ENCODE measurements at regions not wholly inside any gene's neighbourhood (a gene's known extent, or its start where the extent isn't known, plus 50 kb on each side); places are given as distances from the start of the nearest gene placed in this dataset.
"Not testable (repeated sequence)": the region's sequence is repeated elsewhere in the genome, so short reads cannot be mapped to it uniquely, and the experiment has no call there.

- Histone ChIP-seq H3K4me1 (ENCODE audit: insufficient read depth) (no peaks in the 10 kb centered on the region), H3K27ac (ENCODE audit: low read depth) (no peak overlapping the region), H3K36me3 (ENCODE audit: insufficient read depth) (no peaks in the 10 kb centered on the region), H3K4me3 (ENCODE audit: low read depth, low read length) (no peak overlapping the region)
- 95% methylated on average over 1 of the region's 1 CpG for WGBS
- no peak for DNase-seq (ENCODE audit: extremely low spot score)
These were observed 1140.1 kb downstream of the TECRL start for GRCh38 chr4:63269156-63269555.

GRCh38 chr4:63233671-63234070 is 1175.6 kb downstream of the TECRL start:
- Histone ChIP-seq H3K27ac (ENCODE audit: low read depth) (no peak overlapping the region), H3K4me3 (ENCODE audit: low read depth, low read length) (no peak overlapping the region), H3K4me1 (ENCODE audit: insufficient read depth) (no peaks in the 10 kb centered on the region), H3K36me3 (ENCODE audit: insufficient read depth) (no peaks in the 10 kb centered on the region)
- 73% methylated on average over 1 of the region's 1 CpG for WGBS
- no peak for DNase-seq (ENCODE audit: extremely low spot score)

GRCh38 chr4:63232058-63232457 is 1177.2 kb downstream of the TECRL start:
- Histone ChIP-seq H3K4me1 (ENCODE audit: insufficient read depth) (no peaks in the 10 kb centered on the region), H3K36me3 (ENCODE audit: insufficient read depth) (no peaks in the 10 kb centered on the region), H3K4me3 (ENCODE audit: low read depth, low read length) (no peak overlapping the region), H3K27ac (ENCODE audit: low read depth) (no peak overlapping the region)
- 36% methylated on average over 1 of the region's 1 CpG for WGBS
- no peak for DNase-seq (ENCODE audit: extremely low spot score)

- Histone ChIP-seq H3K36me3 (ENCODE audit: insufficient read depth) (no peaks in the 10 kb centered on the region), H3K4me3 (ENCODE audit: low read depth, low read length) (no peak overlapping the region), H3K27ac (ENCODE audit: low read depth) (no peak overlapping the region), H3K4me1 (ENCODE audit: insufficient read depth) (no peaks in the 10 kb centered on the region)
- DNase-seq (ENCODE audit: extremely low spot score) = no peak
- 73% methylated on average over 1 of the region's 1 CpG for WGBS
These were observed 1183.0 kb downstream of the TECRL start for GRCh38 chr4:63226229-63226628.

DNA sequence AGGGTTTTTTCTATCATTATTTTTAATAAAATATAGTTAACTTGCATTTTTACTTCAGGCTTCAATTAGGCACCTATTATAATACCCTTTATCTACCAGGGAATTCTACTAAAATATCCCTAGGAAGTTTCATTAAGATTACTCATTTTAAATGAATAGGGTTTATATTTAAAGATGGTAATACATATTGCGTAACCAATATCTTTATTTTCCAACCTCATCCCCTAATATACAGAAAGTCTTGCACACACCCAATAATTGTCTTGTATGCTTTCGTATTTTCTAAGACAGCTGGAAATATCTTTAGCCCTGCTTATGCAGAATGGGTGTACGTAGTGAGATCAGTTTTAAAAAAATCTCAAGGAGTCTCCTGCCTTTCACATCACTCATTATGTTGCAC is 1186.8 kb downstream of the TECRL start:
- H3K27ac ChIP-seq (ENCODE audit: low read depth) = no peak overlapping the region
- WGBS = 90% methylated on average over 3 of the region's 3 CpGs
- H3K4me1 ChIP-seq (ENCODE audit: insufficient read depth) = no peaks in the 10 kb centered on the region
- no peaks in the 10 kb centered on the region for H3K36me3 ChIP-seq (ENCODE audit: insufficient read depth)
- DNase-seq (ENCODE audit: extremely low spot score) = no peak
- H3K4me3 ChIP-seq (ENCODE audit: low read depth, low read length) = no peak overlapping the region

DNA sequence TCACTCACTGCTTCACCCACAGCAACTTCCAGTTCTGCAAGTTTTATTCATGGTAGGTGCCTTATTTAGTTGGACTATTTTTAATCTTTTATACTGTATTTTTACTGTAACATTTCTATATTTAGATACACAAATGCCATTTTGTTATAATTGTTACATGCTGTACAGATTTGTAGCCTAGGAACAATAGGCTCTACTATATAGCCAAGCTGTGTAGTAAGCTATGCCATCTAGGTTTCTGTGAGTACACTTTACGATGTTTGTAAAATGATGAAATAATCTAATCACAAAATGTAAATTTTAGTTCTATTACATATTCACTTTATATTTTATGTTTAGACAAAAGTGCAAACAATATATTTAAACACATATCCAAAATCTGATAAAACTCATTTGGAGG is 1187.8 kb downstream of the TECRL start:
- Histone ChIP-seq H3K27ac (ENCODE audit: low read depth) (no peak overlapping the region), H3K36me3 (ENCODE audit: insufficient read depth) (no peaks in the 10 kb centered on the region), H3K4me3 (ENCODE audit: low read depth, low read length) (no peak overlapping the region), H3K4me1 (ENCODE audit: insufficient read depth) (no peaks in the 10 kb centered on the region)
- WGBS = 82% methylated on average over 1 of the region's 1 CpG
- no peak for DNase-seq (ENCODE audit: extremely low spot score)

DNA sequence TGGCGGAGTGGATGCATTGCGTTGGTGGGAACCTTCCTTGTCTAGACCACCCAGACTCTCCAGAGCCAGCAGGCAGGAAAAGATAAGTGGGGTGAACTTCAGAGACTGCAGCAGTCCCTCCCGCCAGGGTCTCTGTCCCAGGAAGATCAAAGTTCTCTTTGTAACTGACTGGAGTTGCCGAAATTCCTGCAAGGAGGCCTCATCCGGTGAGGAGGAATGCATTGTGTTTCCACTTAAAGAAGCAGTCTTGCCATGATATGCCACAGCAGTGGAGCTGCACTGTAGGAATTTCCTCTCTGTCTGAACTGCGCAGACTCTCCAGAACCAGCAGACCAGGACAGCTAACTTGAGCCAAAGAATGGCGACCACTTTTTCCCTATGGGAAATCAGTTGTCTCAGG is 1190.4 kb downstream of the TECRL start:
- no peak for DNase-seq (ENCODE audit: extremely low spot score)
- Histone ChIP-seq H3K36me3 (ENCODE audit: insufficient read depth) (no peaks in the 10 kb centered on the region), H3K27ac (ENCODE audit: low read depth) (no peak overlapping the region), H3K4me1 (ENCODE audit: insufficient read depth) (no peaks in the 10 kb centered on the region), H3K4me3 (ENCODE audit: low read depth, low read length) (no peak overlapping the region)
- 76% methylated on average over 7 of the region's 7 CpGs for WGBS

GRCh38 chr4:63214076-63214475 is 1195.2 kb downstream of the TECRL start:
- DNase-seq (ENCODE audit: extremely low spot score) = no peak
- Histone ChIP-seq H3K4me1 (ENCODE audit: insufficient read depth) (no peaks in the 10 kb centered on the region), H3K27ac (ENCODE audit: low read depth) (no peak overlapping the region), H3K36me3 (ENCODE audit: insufficient read depth) (no peaks in the 10 kb centered on the region), H3K4me3 (ENCODE audit: low read depth, low read length) (no peak overlapping the region)

GRCh38 chr4:63211776-63212479 is 1197.3 kb downstream of the TECRL start:
- WGBS = 78% methylated on average over 2 of the region's 2 CpGs
- no peak for DNase-seq (ENCODE audit: extremely low spot score)
- Histone ChIP-seq H3K36me3 (ENCODE audit: insufficient read depth) (no peaks in the 10 kb centered on the region), H3K4me3 (ENCODE audit: low read depth, low read length) (no peak overlapping the region), H3K4me1 (ENCODE audit: insufficient read depth) (no peaks in the 10 kb centered on the region), H3K27ac (ENCODE audit: low read depth) (no peak overlapping the region)

GRCh38 chr4:63211375-63211774 is 1197.9 kb downstream of the TECRL start:
- WGBS = 86% methylated on average over 2 of the region's 2 CpGs
- no peak overlapping the region for H3K4me3 ChIP-seq (ENCODE audit: low read depth, low read length)
- H3K36me3 ChIP-seq (ENCODE audit: insufficient read depth) = no peaks in the 10 kb centered on the region
- no peaks in the 10 kb centered on the region for H3K4me1 ChIP-seq (ENCODE audit: insufficient read depth)
- H3K27ac ChIP-seq (ENCODE audit: low read depth) = no peak overlapping the region
- no peak for DNase-seq (ENCODE audit: extremely low spot score)

DNA sequence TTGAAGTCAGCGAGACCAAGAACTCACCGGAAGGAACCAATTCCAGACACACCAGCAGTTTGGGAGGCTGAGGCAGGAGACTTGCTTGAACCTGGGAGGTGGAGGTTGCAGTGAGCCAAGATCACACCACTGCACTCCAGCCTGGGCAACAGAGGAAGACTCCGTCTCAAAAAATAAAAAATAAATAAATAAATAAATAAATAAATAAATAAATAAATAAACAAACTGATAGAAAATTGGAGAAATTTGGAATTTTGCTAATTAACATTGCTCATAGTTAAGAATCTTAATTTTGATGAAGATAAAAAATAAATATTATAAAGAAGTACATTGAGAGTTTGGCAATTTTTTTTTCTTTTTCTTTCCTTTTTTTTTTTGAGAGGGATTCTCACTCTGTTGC is 1216.2 kb downstream of the TECRL start:
- H3K4me3 ChIP-seq (ENCODE audit: low read depth, low read length); DNase-seq (ENCODE audit: extremely low spot score); H3K4me1 ChIP-seq (ENCODE audit: insufficient read depth); H3K36me3 ChIP-seq (ENCODE audit: insufficient read depth); H3K27ac ChIP-seq (ENCODE audit: low read depth): not testable (repeated sequence)
- 93% methylated on average over 3 of the region's 3 CpGs for WGBS

DNA sequence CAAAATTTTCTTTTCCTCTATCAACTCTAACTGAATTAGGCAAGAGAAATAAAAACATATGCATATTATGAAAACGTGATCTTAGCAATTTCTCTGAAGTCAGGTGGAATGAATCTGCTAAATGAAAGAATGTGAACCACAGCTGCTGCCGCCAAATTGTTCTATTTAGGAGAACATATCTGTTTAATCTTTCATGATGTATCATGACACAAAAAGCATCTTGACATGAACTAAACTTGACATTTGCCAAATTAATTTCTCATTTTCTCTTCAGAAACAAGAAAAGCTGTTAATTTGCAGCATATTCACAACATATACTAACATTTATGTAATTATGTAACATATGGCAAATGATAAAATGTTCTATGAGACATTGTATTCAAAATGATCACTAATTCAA is 1237.9 kb downstream of the TECRL start:
- no peaks in the 10 kb centered on the region for H3K36me3 ChIP-seq (ENCODE audit: insufficient read depth)
- H3K4me3 ChIP-seq (ENCODE audit: low read depth, low read length) = no peak overlapping the region
- 68% methylated on average over 2 of the region's 2 CpGs for WGBS
- H3K27ac ChIP-seq (ENCODE audit: low read depth) = no peak overlapping the region
- no peaks in the 10 kb centered on the region for H3K4me1 ChIP-seq (ENCODE audit: insufficient read depth)
- no peak for DNase-seq (ENCODE audit: extremely low spot score)

DNA sequence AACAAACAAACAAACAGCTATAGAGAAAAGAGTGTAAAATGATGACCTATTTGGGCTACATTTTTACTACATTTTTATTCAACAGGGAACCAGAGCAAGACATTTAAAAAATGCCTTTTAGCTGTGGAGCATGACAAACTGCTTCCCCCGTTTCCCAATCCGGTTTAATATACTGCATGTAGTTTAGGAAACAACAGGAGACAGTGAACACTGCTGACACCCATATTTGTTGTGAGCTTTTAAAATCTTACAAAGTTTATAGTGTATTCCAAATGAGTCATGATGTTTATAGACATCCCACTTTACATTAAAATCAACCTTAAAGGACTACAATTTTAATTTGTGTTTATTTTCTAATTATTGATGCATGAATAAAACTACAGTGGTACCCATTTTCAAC is 1238.3 kb downstream of the TECRL start:
- Histone ChIP-seq H3K4me1 (ENCODE audit: insufficient read depth) (no peaks in the 10 kb centered on the region), H3K36me3 (ENCODE audit: insufficient read depth) (no peaks in the 10 kb centered on the region), H3K27ac (ENCODE audit: low read depth) (no peak overlapping the region), H3K4me3 (ENCODE audit: low read depth, low read length) (no peak overlapping the region)
- DNase-seq (ENCODE audit: extremely low spot score) = no peak
- 76% methylated on average over 2 of the region's 2 CpGs for WGBS

GRCh38 chr4:63169836-63170235 is 1239.4 kb downstream of the TECRL start:
- Histone ChIP-seq H3K4me1 (ENCODE audit: insufficient read depth) (no peaks in the 10 kb centered on the region), H3K4me3 (ENCODE audit: low read depth, low read length) (no peak overlapping the region), H3K36me3 (ENCODE audit: insufficient read depth) (no peaks in the 10 kb centered on the region), H3K27ac (ENCODE audit: low read depth) (no peak overlapping the region)
- no peak for DNase-seq (ENCODE audit: extremely low spot score)
- WGBS = 40% methylated on average over 2 of the region's 2 CpGs

DNA sequence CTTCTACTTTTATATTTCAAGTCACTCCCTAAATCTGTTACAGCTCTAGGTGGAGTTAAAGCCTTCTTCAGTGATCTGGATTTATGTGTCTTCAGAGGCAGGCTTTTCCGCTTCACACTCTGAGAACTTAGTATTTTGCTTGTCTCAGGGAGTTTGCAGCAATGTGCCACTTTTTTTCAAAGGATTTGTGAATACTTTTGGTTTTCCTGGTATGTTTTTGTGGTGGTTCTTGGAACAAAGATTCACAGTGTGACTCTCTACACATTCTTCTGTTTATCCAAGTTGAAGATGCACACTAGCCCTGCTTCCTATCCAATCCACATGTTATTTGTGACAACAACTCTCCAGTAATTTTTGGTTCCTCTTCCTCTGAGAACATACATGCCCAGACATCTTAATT is 1253.7 kb downstream of the TECRL start:
- Histone ChIP-seq H3K4me1 (ENCODE audit: insufficient read depth) (no peaks in the 10 kb centered on the region), H3K27ac (ENCODE audit: low read depth) (no peak overlapping the region), H3K36me3 (ENCODE audit: insufficient read depth) (no peaks in the 10 kb centered on the region), H3K4me3 (ENCODE audit: low read depth, low read length) (no peak overlapping the region)
- DNase-seq (ENCODE audit: extremely low spot score) = no peak
- WGBS = 90% methylated on average over 1 of the region's 1 CpG

Data from urinary bladder (tissue), 3 donors.